Pulmonary artery endothelial cell (primary cell): ENCODE measurements at regions not wholly inside any gene's neighbourhood (a gene's known extent, or its start where the extent isn't known, plus 50 kb on each side); places are given as distances from the start of the nearest gene placed in this dataset.
"Not testable (repeated sequence)": the region's sequence is repeated elsewhere in the genome, so short reads cannot be mapped to it uniquely, and the experiment has no call there.

ENCODE experiments used
- DNase-seq: peaks from one replicate; pipeline ENCODE4 v3.0.0-alpha.2; 2011; ENCODE audit warnings: low read depth, low spot score

DNA sequence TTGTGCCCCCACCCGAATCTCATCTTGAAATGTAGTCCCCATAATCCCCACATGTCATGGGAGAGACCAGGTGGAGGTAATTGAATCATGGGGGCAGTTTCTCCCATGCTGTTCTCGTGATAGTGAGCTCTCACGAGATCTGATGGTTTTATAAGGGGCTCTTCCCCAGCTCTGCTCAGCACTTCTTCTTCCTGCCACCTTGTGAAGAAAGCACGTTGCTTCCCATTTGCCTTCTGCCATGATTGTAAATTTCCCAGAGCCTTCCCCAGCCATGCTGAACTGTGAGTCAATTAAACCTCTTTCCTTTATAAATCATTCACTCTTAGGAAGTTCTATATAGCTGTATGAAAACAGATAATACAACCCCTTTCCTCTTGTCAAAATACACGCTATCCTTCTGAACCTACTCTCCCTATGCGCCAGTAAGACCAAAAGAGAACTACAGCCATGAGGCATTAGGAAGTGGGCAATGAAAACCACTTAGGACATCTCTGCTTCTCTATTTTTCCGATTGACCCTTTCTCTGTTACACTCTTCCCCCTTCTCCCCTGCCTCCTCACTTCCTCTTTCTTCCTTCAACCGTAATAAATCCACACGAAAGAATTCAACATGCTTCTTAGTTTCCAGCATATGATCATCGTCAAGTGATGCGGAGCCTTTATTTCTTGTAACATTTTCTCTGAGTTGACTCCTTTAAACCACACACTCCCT is 101.2 kb upstream of the WDR11 start:
- DNase-seq = no peak

DNA sequence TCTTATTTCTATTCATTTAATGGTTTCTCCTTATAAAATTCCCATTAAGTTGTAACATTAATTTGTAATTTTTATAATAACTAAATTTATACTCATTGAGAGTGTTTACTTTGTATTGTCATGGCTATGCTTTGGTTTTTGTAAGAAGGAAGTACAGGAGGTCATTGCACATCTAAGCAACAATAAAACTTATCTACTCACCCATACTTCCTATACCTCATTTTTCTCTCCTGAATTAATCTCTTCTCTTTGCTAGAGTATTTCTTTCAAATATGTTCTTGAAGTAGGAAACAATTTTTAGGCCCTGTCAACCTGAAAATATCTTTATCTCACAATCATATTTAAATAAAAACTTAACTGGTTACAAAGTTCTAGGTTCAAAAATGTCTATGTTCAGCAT is 95.4 kb upstream of the WDR11 start:
- peak; percentile 55 for DNase-seq

DNA sequence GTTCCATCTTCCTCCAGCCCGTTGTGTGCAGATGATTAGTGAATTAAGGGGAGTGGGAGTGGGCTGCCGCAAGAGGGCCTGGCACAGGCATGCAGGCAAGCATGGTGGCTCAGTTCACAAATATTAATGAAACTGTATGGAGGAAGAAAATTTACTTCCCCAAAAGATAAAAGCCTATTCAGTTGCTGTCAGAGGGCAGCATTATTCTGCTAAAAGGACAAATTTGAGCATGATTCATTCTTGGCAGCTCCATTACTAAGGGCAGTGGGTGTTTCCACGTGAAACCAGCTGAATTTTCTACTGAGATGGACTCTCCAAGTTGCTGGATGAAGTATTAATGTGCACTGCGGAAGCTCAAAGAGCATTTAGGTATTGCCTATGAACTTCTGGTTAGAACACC is 90.9 kb upstream of the WDR11 start:
- DNase-seq = no peak

DNA sequence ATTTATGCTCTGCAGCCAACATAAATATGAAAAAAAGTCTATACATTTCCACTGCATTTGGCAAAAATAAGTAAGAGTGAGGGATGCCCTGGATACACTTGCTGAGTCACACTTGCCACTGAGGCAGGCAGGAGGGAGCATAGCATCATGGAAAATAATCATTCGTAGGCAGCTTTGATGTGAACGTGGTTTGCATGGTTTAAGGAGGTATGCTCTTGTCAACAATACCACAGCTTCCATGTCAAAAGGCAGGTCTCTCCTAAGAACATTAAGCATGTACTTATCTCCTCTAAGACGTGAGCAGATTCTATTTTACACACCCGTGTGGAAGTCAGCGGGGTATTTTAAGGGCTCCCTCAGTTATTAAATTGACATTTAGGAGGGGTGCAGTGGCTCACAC is 89.2 kb upstream of the WDR11 start:
- DNase-seq = no peak

DNA sequence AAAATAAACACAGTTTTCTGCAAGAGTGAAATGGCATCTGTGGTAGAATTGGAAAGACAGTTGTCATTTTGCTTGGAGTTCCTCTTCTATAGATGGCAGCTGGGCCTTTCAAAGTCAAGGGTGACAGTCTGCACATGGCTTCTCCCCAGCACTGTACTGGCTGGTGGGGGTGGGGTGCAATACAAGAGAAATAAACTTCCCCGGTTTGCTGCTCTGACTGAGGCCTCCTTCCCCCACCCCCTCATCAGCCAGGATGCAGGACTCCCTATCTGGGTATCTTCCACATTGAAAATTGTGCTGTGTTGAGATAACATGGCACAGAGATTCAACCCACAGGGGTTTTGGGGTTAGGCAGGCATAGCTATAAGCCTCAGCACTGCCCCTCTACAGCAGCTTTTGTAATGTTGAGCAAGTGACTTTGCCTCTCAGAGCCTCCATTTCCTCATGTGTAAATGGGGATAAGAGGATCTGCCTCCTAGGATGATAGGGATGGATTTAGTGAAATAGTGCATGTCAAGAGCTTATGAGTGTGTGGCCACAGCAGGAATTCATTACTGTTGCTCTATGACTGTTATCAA is 85.8 kb upstream of the WDR11 start:
- no peak for DNase-seq

DNA sequence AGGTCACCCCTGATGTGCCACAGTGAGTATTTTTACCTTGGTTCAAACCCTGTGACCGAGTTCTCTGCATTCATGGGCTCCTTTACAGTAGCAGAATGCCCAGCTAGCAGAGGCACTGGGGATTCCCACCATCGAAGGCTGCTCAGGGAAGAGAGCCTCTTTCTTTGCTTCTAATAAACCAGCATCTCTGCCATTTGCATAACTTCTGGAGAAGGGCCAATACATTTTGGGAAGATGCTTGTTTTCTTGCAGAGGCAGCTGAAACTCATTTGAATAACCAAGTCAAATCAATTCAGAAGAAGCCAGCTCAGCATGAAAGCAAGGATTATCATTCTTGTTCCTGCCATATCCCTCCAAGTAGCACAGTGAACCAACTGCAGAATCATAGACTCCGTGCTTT is 82.9 kb upstream of the WDR11 start:
- DNase-seq = no peak

DNA sequence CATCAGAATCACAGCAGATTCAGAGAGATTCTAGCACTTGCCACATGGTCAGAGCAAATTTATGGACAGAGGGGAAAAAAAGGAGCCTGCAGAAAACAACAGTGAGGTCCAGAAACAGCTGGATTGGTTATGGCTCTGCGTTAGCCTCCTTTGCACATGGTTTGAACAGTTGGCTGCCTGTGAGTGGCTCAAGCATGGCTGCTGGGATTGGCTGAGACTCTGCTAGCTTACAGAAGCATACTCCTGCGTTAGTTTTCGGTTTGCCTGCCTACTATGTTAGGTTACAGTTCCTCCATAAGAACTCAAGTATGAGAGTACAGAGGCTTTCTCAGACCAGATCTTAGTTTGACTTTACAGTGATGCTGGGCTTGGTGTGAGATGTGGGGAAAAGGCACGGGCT is 80.7 kb upstream of the WDR11 start:
- DNase-seq = no peak

DNA sequence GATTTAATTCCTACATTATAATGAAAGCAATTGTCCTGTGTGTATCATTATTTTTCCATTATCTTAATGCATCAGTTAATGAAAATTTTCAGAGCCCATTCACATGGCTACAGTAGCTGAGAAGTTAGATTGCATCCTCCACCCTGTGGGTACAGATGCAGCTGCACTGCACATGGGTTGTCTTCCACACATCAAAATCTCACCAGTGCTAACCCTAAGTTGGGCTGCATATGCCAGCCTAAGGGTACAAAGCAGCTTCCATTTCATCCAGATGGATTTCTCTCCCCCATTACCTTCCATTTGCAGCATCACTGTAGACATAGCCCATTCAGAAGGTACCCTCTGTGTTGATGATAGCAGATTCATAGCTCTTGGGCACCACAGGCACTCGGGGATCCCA is 74.7 kb upstream of the WDR11 start:
- DNase-seq = no peak

DNA sequence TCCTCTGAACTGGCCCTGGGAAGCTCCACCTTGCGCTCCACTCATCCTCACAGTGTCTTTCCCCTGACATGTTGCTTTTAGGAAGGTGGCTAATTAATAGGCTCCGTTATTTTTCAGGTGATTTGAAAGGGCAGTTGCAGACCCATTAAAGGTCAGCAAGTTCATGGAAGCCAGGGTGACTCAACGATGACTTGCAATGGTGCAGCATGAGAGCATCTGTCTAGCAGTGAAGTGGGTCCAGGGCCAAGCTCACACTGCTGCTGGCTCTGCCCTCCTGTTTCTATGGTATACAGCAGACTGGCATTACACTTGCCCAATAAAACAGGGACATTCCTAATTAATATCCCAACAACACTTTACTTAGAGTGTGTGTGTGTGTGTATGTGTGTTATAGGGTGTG is 68.8 kb upstream of the WDR11 start:
- no peak for DNase-seq

DNA sequence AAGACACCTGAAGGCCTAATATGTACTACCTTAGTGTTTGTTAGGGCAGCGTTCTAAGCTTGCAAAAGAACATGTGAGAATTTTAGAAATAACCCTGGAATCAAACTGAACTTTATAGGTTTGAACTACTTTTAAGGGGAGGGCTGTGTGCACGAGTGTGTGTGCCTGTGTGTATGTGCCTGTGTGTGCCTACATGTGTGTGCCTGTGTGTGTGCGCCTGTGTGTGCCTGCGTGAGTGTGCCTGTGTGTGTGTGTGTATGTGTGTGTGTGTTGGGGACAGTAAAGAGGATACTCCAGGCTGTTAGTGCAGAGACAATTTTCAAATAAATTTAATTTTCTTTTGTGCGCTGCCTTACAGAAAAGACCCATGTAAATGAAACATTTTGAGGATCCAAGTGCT is 68.1 kb upstream of the WDR11 start:
- DNase-seq = no peak

DNA sequence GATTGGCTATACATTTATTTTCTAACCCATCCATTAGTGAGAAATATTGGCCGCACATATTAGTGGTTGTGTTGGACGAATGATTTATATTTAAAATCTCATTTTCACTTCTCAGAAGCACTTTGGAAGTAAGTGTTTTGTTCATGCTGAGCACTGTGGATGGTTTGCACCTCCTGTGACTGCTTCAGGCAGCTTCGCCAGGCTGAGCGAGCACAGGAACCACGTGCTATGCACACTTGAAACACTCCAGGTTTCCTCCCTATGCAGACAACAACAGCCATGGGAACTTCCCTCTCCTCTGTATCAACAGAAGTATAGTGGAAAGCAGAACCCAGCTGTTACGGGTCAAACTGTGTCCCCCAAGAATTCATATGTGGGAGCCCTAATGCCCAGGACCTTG is 67.3 kb upstream of the WDR11 start:
- no peak for DNase-seq

DNA sequence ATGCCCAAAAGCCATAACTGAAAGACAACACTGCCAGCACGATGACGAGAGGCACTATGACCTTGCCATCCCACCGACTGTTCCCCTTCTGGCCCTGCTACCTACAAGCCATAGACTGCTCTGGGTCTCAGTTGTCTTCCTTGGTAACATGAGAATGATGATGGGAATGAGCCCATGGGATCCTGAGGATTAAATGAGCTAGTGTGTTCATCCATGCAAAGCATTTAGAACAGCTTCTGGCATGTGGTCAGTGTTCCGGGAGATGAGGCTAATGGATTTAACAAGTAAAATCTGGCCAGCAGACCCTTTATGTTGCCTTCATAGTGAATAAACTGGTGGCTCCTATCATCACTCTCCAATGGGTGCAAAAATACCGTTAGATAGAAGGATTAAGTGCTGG is 62.4 kb upstream of the WDR11 start:
- DNase-seq = no peak

DNA sequence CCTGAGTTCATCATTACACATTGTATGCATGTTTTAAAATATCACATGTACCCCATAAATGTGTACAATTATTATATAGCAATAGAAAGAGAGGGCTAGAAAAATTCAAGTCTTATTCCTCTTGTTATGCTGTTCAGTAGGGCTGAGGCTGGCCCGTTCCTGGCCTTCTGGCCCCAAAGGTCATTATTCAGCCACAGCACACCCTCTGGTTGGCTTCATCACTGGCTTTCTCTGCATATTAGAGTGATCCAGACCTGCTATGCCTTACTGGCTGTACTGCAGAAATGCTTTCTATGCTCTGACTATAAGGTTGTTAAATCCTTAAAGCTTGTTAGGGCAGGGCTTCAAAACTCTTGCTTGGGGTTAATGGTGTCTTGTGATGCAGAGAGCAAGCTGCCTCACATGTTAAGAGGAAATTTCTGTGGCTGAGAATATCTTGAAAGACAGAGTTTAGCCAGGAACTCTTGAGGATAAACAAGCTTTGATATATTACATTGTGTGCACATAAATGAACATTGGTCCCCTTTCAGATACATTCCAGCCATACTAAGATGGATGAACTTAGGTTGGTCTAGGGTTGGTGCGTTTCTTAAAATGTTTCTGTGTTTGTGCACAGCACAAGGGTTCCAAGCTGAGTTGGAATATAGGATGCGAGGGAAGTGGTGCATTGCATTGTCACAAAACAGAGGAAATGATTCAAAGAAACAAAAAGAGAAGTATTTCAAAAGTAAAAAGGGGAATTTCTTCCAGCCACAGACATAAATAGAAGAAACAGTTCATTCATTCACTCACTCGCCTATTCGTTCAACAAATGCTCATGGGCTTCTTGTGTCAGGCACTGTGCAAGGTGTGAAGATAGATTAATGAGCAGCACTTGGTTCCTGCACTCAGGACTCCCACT is 61.6 kb upstream of the WDR11 start:
- DNase-seq = no peak

DNA sequence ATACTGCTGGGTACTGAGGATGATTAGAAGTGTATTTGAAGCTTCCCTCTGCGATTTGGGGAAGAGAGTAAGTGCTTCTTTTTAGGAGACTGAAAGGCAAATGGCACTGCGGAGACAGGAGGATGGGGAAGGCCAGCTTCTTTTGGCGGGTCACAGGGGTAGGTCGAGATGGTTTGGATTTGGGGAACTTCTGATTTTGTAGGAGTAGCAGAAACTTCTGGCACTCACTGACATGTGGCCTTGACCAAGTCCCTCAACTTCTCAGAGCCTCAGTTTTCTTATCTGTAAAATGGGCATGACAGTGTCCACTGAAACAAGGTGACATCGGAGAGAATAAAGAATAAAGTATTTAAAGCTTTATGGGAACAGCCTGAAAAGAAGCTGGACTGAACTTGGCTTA is 59.8 kb upstream of the WDR11 start:
- no peak for DNase-seq

DNA sequence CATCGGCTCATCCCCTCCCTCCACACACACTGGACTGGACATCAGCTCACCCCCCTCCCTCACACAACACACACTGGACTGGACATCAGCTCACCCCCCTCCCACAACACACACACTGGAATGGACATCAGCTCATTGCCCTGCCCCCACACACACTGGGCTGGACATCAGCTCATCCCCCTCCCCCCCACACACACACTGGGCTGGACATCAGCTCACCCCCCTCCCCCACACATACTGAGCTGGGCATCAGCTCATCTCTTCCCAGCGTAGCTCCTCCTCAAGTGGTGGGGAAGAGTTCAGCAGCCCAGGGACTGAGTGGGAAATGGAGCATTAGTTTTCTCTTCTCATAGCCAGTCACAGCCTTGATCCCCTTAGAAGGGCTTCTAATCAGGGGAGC is 58.1 kb upstream of the WDR11 start:
- DNase-seq = no peak

DNA sequence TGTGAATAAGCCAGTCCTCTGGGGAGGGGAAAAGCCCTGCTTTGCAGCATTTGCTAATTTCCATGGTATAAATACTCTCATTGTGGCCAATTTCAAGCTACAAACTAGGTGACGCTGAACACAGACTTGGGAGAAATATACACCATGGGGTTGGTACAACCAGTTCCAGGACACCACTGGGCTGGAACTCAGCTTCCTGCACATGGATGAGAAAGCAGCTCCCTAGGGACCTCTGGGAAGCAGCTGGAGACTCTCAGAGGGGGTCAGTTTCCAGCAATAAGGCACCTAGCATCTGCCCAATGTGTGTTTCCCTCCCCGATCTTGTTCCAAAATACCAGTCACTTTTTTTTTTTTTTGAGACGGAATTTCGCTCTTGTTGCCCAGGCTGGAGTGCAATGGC is 56.8 kb upstream of the WDR11 start:
- no peak for DNase-seq

DNA sequence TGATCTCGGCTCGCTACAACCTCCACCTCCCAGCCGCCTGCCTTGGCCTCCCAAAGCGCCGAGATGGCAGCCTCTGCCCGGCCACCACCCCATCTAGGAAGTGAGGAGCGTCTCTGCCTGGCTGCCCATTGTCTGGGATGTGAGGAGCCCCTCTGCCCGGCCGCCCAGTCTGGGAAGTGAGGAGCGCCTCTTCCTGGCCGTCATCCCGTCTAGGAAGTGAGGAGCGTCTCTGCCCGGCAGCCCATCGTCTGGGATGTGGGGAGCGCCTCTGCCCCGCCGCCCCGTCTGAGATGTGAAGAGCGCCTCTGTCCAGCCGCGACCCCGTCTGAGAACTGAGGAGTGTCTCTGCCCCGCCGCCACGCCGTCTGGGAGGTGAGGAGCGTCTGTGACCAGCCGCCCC is 52.9 kb upstream of the WDR11 start:
- DNase-seq = not testable (repeated sequence)

DNA sequence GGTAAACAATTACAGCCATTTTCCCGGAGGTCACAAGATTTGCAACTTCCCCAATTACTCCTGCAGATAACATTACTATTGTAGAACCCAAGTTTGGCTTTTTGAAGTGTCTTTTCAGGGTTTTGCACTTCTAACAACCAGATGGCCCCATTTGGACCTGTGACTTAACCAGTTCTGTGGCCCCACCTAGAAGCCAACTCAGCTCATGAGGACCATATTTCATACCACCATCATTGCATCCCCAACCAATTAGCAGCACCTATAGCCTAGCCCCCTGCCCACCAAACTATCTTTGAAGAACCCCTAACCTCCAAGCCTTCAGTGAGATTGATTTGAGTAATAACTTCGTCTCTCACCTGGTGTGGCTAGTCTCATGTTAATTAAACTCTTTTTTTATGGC is 51.3 kb upstream of the WDR11 start:
- DNase-seq = no peak

DNA sequence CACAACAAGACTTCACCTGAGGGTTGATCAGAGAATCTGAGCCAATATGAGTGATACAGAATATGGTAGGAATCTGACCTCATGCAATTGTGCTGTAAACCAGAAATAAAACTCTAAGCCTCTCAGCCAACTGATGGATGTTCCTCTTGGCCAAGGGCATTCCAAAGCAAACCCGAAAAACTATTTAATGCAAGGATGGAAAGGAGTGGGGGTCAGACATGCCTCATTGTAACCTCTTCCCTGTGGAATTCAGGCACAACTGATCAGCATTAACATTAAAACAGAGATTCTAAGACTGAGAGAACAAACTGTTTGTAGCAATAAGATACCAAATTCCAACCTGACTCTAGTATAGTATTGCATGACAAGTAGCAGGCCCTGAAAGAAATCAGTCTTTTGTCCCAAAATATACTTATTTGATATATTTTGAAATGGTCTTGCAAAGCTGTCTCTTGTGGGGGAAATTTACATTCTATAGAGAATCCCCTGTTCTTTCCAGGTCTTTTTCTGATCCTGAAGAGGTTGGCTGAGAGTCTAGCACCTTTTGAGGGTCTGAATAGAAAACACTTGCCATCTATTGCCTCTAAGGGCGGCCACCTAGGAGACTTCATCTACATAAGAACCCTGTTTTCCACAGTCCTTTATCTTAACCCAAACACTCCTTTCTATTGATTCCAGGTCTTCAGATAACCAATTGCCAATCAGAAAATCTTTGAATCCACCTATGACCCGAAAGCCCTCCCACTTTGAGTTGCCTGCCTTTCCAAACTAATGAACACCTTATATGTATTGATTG is 50.4 kb upstream of the WDR11 start:
- DNase-seq = no peak
